ENCODE measurements at regions not wholly inside any gene's neighbourhood (a gene's known extent, or its start where the extent isn't known, plus 50 kb on each side); places are given as distances from the start of the nearest gene placed in this dataset.

- TF ChIP-seq CTCF (conservative IDR thresholded peaks at IDR 0.05) (no peak), ZFX (IDR thresholded peaks at IDR 0.05) (no peak)
Measured at GRCh38 chr12:83198291-83199015, 511.7 kb downstream of the TMTC2 start.
